Tibial nerve (tissue), 3 donors: ENCODE measurements at regions not wholly inside any gene's neighbourhood (a gene's known extent, or its start where the extent isn't known, plus 50 kb on each side); places are given as distances from the start of the nearest gene placed in this dataset.

Source experiments
- CTCF ChIP-seq, 5 experiments: fragments of 200-600 bp in 3 of 5; fragments of 450-650 bp in 2 of 5; sonication (generic) in 3 of 5; IDR thresholded peaks; one replicate each; pipeline ENCODE4 v1.5.1; 2016 to 2019; ENCODE audit warnings: antibody characterized with exemption in 5 of 5, mild to moderate bottlenecking in 3 of 5, moderate library complexity in 2 of 5
- POLR2A ChIP-seq, 2 donors: fragments of 450-650 bp; IDR thresholded peaks; one replicate each; pipeline ENCODE4 v1.6.1; 2017; ENCODE audit warnings: antibody characterized with exemption in 2 of 2, mild to moderate bottlenecking in 2 of 2, moderate library complexity in 2 of 2

GRCh38 chr6:115773741-115774140 lies 286.9 kb downstream of the FRK start:
- TF ChIP-seq CTCF (IDR thresholded peaks at IDR 0.05), result no peak
- no peak for TF ChIP-seq POLR2A (IDR thresholded peaks at IDR 0.05)
